IMR-90 (cell line): ENCODE measurements at regions not wholly inside any gene's neighbourhood (a gene's known extent, or its start where the extent isn't known, plus 50 kb on each side); places are given as distances from the start of the nearest gene placed in this dataset.

ENCODE experiments used
- ATAC-seq: fragments of 200-7000 bp; cut with Tn5 transposase; 2 replicates; pipeline ENCODE4 v1.9.1; 2020; ENCODE audit warnings: low read depth, mild to moderate bottlenecking, moderate library complexity
- BruUV-seq: library from RNA; stranded (reverse); fragments of 400-500 nt; replicated peaks from 2 replicates; lab custom pipeline; 2021; lab: Mats Ljungman, UMichigan
- CTCF ChIA-PET: fragments of 300-600 bp; formaldehyde crosslinking; extraction: SDS; loops from one replicate; lab custom pipeline; 2021; ENCODE audit warnings: antibody characterized with exemption; lab: Yijun Ruan, JAX
- POLR2A ChIA-PET: fragments of 300-600 bp; sonication (Branson Sonifier 250); formaldehyde crosslinking; loops from one replicate; lab custom pipeline; 2022; ENCODE audit warnings: antibody characterized with exemption; ENCODE audit not compliant: unreplicated experiment; lab: Charles Lee
- DNase-seq: peaks from one replicate; pipeline ENCODE4 v3.0.0; 2013
- H2AFZ ChIP-seq: replicated peaks from 2 replicates; pipeline ENCODE3; 2013; ENCODE audit warnings: low read length, mild to moderate bottlenecking; ENCODE audit not compliant: poor library complexity
- H2AK5ac ChIP-seq: 2 replicates; pipeline ENCODE4 v1.6.1; 2013; ENCODE audit warnings: low read depth, low read length, inconsistent platforms
- H2AK9ac ChIP-seq: replicated peaks from 2 replicates; pipeline ENCODE3; 2013; ENCODE audit warnings: mild to moderate bottlenecking, low read depth, low read length, moderate library complexity; ENCODE audit not compliant: poor library complexity
- H2BK120ac ChIP-seq: 2 replicates; pipeline ENCODE4 v1.6.1; 2013; ENCODE audit warnings: low read depth, low read length, inconsistent platforms
- H2BK15ac ChIP-seq: 3 replicates; pipeline ENCODE4 v1.6.1; 2013; ENCODE audit warnings: low read depth, low read length, inconsistent platforms
- H2BK20ac ChIP-seq: 2 replicates; pipeline ENCODE4 v1.6.1; 2013; ENCODE audit warnings: low read depth, mild to moderate bottlenecking, inconsistent platforms, low read length, moderate library complexity
- H2BK5ac ChIP-seq: 2 replicates; pipeline ENCODE4 v1.6.1; 2013; ENCODE audit warnings: mild to moderate bottlenecking, low read depth, low read length, inconsistent platforms; ENCODE audit not compliant: poor library complexity, severe bottlenecking
- H3K14ac ChIP-seq: replicated peaks from 2 replicates; pipeline ENCODE4 v1.6.1; 2013; ENCODE audit warnings: low read depth, low read length, inconsistent platforms
- H3K18ac ChIP-seq: 2 replicates; pipeline ENCODE4 v1.6.1; 2013; ENCODE audit warnings: low read depth, low read length, control low read depth
- H3K23ac ChIP-seq: 2 replicates; pipeline ENCODE4 v1.6.1; 2013; ENCODE audit warnings: low read depth, low read length, inconsistent platforms
- H3K27ac ChIP-seq: 2 replicates; pipeline ENCODE4 v1.5.1; 2013; ENCODE audit warnings: mild to moderate bottlenecking, control low read depth, low read length; ENCODE audit not compliant: insufficient read depth
- H3K27me3 ChIP-seq: 2 replicates; pipeline ENCODE4 v1.6.1; 2013; ENCODE audit warnings: low read length; ENCODE audit not compliant: control insufficient read depth, insufficient read depth
- H3K36me3 ChIP-seq: 2 replicates; pipeline ENCODE4 v1.6.1; 2013; ENCODE audit warnings: low read length, mixed read lengths; ENCODE audit not compliant: control insufficient read depth, insufficient read depth
- H3K4ac ChIP-seq: 2 replicates; pipeline ENCODE4 v1.6.1; 2013; ENCODE audit warnings: low read depth, low read length, inconsistent platforms
- H3K4me1 ChIP-seq: 2 replicates; pipeline ENCODE4 v1.6.1; 2013; ENCODE audit warnings: low read length, mixed read lengths; ENCODE audit not compliant: control insufficient read depth, insufficient read depth
- H3K4me2 ChIP-seq: 2 replicates; pipeline ENCODE4 v1.6.1; 2013; ENCODE audit warnings: low read depth, mild to moderate bottlenecking, control low read depth, low read length, moderate library complexity
- H3K4me3 ChIP-seq: 2 replicates; pipeline ENCODE4 v1.5.1; 2013; ENCODE audit warnings: low read depth, mild to moderate bottlenecking, control low read depth, low read length, moderate library complexity; ENCODE audit not compliant: insufficient read depth
- H3K56ac ChIP-seq: 2 replicates; pipeline ENCODE4 v1.6.1; 2013; ENCODE audit warnings: low read length, inconsistent platforms; ENCODE audit not compliant: insufficient read depth; ENCODE audit errors: extremely low read depth
- H3K79me1 ChIP-seq, 2 experiments: 2 replicates each; pipeline ENCODE4 v1.6.1; 2013; ENCODE audit warnings: low read length in 2 of 2, inconsistent platforms in 1 of 2, low read depth in 1 of 2
- H3K9ac ChIP-seq: 2 replicates; pipeline ENCODE4 v1.6.1; 2013; ENCODE audit warnings: low read depth, low read length, control low read depth
- H3K9me1 ChIP-seq: 2 replicates; pipeline ENCODE4 v1.6.1; 2013; ENCODE audit warnings: low read length, inconsistent platforms; ENCODE audit not compliant: insufficient read depth
- H3K9me3 ChIP-seq: 2 replicates; pipeline ENCODE4 v1.6.1; 2013; ENCODE audit warnings: low read length; ENCODE audit not compliant: control insufficient read depth, insufficient read depth
- H4K20me1 ChIP-seq: 2 replicates; pipeline ENCODE4 v1.6.1; 2013; ENCODE audit warnings: low read length, inconsistent platforms; ENCODE audit not compliant: insufficient read depth
- H4K5ac ChIP-seq: 2 replicates; pipeline ENCODE4 v1.6.1; 2013; ENCODE audit warnings: mild to moderate bottlenecking, low read depth, low read length, control low read depth
- H4K8ac ChIP-seq, 2 experiments: 2 replicates each; pipeline ENCODE4 v1.6.1; 2013; ENCODE audit warnings: low read depth in 2 of 2, low read length in 2 of 2, control low read depth in 1 of 2, inconsistent platforms in 1 of 2
- H4K91ac ChIP-seq: 2 replicates; pipeline ENCODE4 v1.6.1; 2013; ENCODE audit warnings: low read depth, low read length, inconsistent platforms; ENCODE audit not compliant: insufficient read depth
- BHLHE40 ChIP-seq: fragments of 150-350 bp; IDR thresholded peaks from 2 replicates; pipeline ENCODE4 v1.6.1; 2016; ENCODE audit warnings: mild to moderate bottlenecking, low read depth, low read length
- CEBPB ChIP-seq: IDR thresholded peaks from 2 replicates; pipeline ENCODE4 v1.6.1; 2012; ENCODE audit warnings: low read depth, low read length, improper control_type of control experiment
- CHD1 ChIP-seq: IDR thresholded peaks from 2 replicates; pipeline ENCODE4 v1.6.1; 2012; ENCODE audit warnings: low read depth, low read length, improper control_type of control experiment
- CTCF ChIP-seq: conservative IDR thresholded peaks from 2 replicates; pipeline ENCODE4 v1.5.1; 2012; ENCODE audit warnings: mild to moderate bottlenecking, low read depth, low read length, improper control_type of control experiment
- MXI1 ChIP-seq: IDR thresholded peaks from 2 replicates; pipeline ENCODE4 v1.6.1; 2012; ENCODE audit warnings: low read depth, mild to moderate bottlenecking, low read length, moderate library complexity, borderline replicate concordance
- RAD21 ChIP-seq: IDR thresholded peaks from 2 replicates; pipeline ENCODE4 v1.6.1; 2012; ENCODE audit warnings: low read length, improper control_type of control experiment
- RFX5 ChIP-seq: IDR thresholded peaks from 2 replicates; pipeline ENCODE4 v1.8.0; 2012; ENCODE audit warnings: low read depth, mild to moderate bottlenecking, low read length, moderate library complexity
- SMC3 ChIP-seq: fragments of 150-350 bp; IDR thresholded peaks from 2 replicates; pipeline ENCODE4 v1.6.1; 2016; ENCODE audit warnings: low read depth, mild to moderate bottlenecking, antibody characterized with exemption, low read length, moderate library complexity
- WGBS, 2 experiments: methylation state at CpG; one replicate each; pipeline versions ENCODE4 v1.1.5 to v1.1.7; 2013; ENCODE audit warnings: missing lambda C conversion rate in 2 of 2; ENCODE audit not compliant: insufficient read length in 1 of 2; ENCODE audit errors: extremely low coverage in 2 of 2; 5-methylcytosine and 5-hydroxymethylcytosine counted together
- dilution Hi-C: fragments of 300-500 bp; cut with HindIII; formaldehyde crosslinking; loops from one replicate; pipeline ENCODE4 v1.14.3; 2018; ENCODE audit warnings: low sequenced_read_pairs; ENCODE audit not compliant: unreplicated experiment
- in situ Hi-C: fragments of 300-500 bp; cut with MboI; formaldehyde crosslinking; loops from 3 replicates; pipeline ENCODE4 v1.14.3; 2019; ENCODE audit warnings: low sequenced_read_pairs, inconsistent platforms, mixed read lengths
- intact Hi-C: fragments of 100-400 bp; cut with micrococcal nuclease; formaldehyde crosslinking; loops from 2 replicates; pipeline ENCODE4 v1.10.0; 2022
- TF ChIP-seq, protein P1 (sequence below): fragments of 150-350 bp; IDR thresholded peaks from 2 replicates; pipeline ENCODE4 v1.6.1; 2017; ENCODE audit warnings: mild to moderate bottlenecking, antibody characterized with exemption, low read length, low read depth

GRCh38 chr5:79924936-79925893, 65.8 kb downstream of the MTX3 start:
- intact Hi-C loops: loop anchor here (1.0 kb wide), 1 partner anchor 158 kb away; no protein-coding TSS in a partner anchor
- ATAC-seq: peak; percentile 75

More at GRCh38 chr5:79924936-79925893, 65.8 kb downstream of the MTX3 start:
- no peak overlapping the region for H2BK20ac ChIP-seq
- no peaks in the 10 kb centered on the region for H3K9me1 ChIP-seq
- no peak overlapping the region for H3K4ac ChIP-seq
- no peaks in the 10 kb centered on the region for H4K20me1 ChIP-seq
- no peaks in the 10 kb centered on the region for H3K9me3 ChIP-seq
- peaks cover 12% of the 10 kb centered on the region for H3K27me3 ChIP-seq
- no peak overlapping the region for H3K4me3 ChIP-seq
- no peaks in the 10 kb centered on the region for H3K36me3 ChIP-seq
- H2BK5ac ChIP-seq: no peak overlapping the region
- H3K18ac ChIP-seq: no peak overlapping the region
- H3K14ac ChIP-seq: no peak overlapping the region
- H2BK15ac ChIP-seq: no peak overlapping the region
- H3K9ac ChIP-seq: no peak overlapping the region
- in situ Hi-C loops (no loop called here), dilution Hi-C loops (no loop called here)
- no peak overlapping the region for H3K23ac ChIP-seq
- no peak overlapping the region for H2AFZ ChIP-seq
- H3K79me1 ChIP-seq: no peaks in the 10 kb centered on the region
- POLR2A ChIA-PET: no interaction called here
- no peak overlapping the region for H4K5ac ChIP-seq
- no peak overlapping the region for H4K91ac ChIP-seq
- H3K27ac ChIP-seq: no peak overlapping the region
- CTCF ChIA-PET: interaction anchor here (0.6 to 1.4 kb wide), 3 partner anchors 23 to 170 kb away, joined by 4 to 8 read pairs (median 5); no protein-coding TSS in a partner anchor
- peak; percentile 41 for DNase-seq
- no peak overlapping the region for H3K56ac ChIP-seq
- no TSS peak for BruUV-seq
- H3K4me1 ChIP-seq: no peaks in the 10 kb centered on the region
- H2AK5ac ChIP-seq: no peak overlapping the region
- WGBS, 2 experiments: no CpG with 5 or more reads among the region's 9 CpGs
- no peak overlapping the region for H4K8ac ChIP-seq
- no peak overlapping the region for H2BK120ac ChIP-seq
- no peak overlapping the region for H3K4me2 ChIP-seq
- no peak overlapping the region for H2AK9ac ChIP-seq
- TF ChIP-seq RAD21 (peak; percentile 50), CHD1 (no peak), CTCF (peak; percentile 46), RFX5 (no peak), BHLHE40 (no peak), SMC3 (peak; percentile 55), MXI1 (no peak), CEBPB (no peak)
- TF ChIP-seq, protein P1, sequence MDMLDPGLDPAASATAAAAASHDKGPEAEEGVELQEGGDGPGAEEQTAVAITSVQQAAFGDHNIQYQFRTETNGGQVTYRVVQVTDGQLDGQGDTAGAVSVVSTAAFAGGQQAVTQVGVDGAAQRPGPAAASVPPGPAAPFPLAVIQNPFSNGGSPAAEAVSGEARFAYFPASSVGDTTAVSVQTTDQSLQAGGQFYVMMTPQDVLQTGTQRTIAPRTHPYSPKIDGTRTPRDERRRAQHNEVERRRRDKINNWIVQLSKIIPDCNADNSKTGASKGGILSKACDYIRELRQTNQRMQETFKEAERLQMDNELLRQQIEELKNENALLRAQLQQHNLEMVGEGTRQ: no peak
